GM21786 (cell line): ENCODE measurements at regions not wholly inside any gene's neighbourhood (a gene's known extent, or its start where the extent isn't known, plus 50 kb on each side); places are given as distances from the start of the nearest gene placed in this dataset.
"Not testable (repeated sequence)": the region's sequence is repeated elsewhere in the genome, so short reads cannot be mapped to it uniquely, and the experiment has no call there.

Experiments
- ATAC-seq: cut with Tn5 transposase; IDR thresholded peaks from one replicate; pipeline ENCODE4 v1.9.1; 2021; ENCODE audit not compliant: unreplicated experiment

- no peak for ATAC-seq
Measured at GRCh38 chr4:117893207-117893606, 141.1 kb upstream of the NDST3 start.

- no peak for ATAC-seq
Measured at GRCh38 chr4:117898496-117898895, 135.8 kb upstream of the NDST3 start.

GRCh38 chr4:117900832-117901231 lies 133.5 kb upstream of the NDST3 start:
- no peak for ATAC-seq

GRCh38 chr4:117907646-117908045 lies 126.6 kb upstream of the NDST3 start:
- ATAC-seq = no peak

GRCh38 chr4:117908306-117909207 lies 125.7 kb upstream of the NDST3 start:
- ATAC-seq = no peak

GRCh38 chr4:117916728-117917127 lies 117.6 kb upstream of the NDST3 start:
- ATAC-seq = no peak

GRCh38 chr4:117922311-117922710 lies 112.0 kb upstream of the NDST3 start:
- ATAC-seq = not testable (repeated sequence)

- ATAC-seq = not testable (repeated sequence)
Measured at GRCh38 chr4:117927823-117928222, 106.5 kb upstream of the NDST3 start.

GRCh38 chr4:117941611-117942010 lies 92.7 kb upstream of the NDST3 start:
- no peak for ATAC-seq

- ATAC-seq = no peak
Measured at GRCh38 chr4:117949621-117950020, 84.7 kb upstream of the NDST3 start.

GRCh38 chr4:117957571-117957970 lies 76.7 kb upstream of the NDST3 start:
- ATAC-seq = no peak

- no peak for ATAC-seq
Measured at GRCh38 chr4:117965622-117966021, 68.7 kb upstream of the NDST3 start.

GRCh38 chr4:117968606-117969005 lies 65.7 kb upstream of the NDST3 start:
- ATAC-seq = no peak

GRCh38 chr4:117971403-117971802 lies 62.9 kb upstream of the NDST3 start:
- ATAC-seq = no peak

- no peak for ATAC-seq
Measured at GRCh38 chr4:117983541-117984365, 50.5 kb upstream of the NDST3 start.

- no peak for ATAC-seq
Measured at GRCh38 chr4:117984366-117984680, 50.0 kb upstream of the NDST3 start.
